ENCODE measurements at regions not wholly inside any gene's neighbourhood (a gene's known extent, or its start where the extent isn't known, plus 50 kb on each side); places are given as distances from the start of the nearest gene placed in this dataset.

- no peaks in the 10 kb centered on the region for H3K4me1 ChIP-seq
- H3K27ac ChIP-seq, result no peak overlapping the region
- H3K4me3 ChIP-seq, result no peak overlapping the region
- H3K36me3 ChIP-seq, result no peaks in the 10 kb centered on the region
- DNase-seq, result no peak
- intact Hi-C loops (cut with DNase I), result no loop called here
- H3K9me3 ChIP-seq, result no peaks in the 10 kb centered on the region
- H3K27me3 ChIP-seq, result no peaks in the 10 kb centered on the region
- TF ChIP-seq CTCF (IDR thresholded peaks at IDR 0.05) (no peak), POLR2A (IDR thresholded peaks at IDR 0.05) (no peak)
Observed at GRCh38 chr1:187763465-187763864, 934.7 kb downstream of the PLA2G4A start.

GRCh38 chr1:187763976-187764375, 935.2 kb downstream of the PLA2G4A start:
- intact Hi-C loops (cut with DNase I), result no loop called here
- TF ChIP-seq CTCF (IDR thresholded peaks at IDR 0.05), result no peak
- TF ChIP-seq POLR2A (IDR thresholded peaks at IDR 0.05), result no peak
- H3K9me3 ChIP-seq, result no peaks in the 10 kb centered on the region
- no peak overlapping the region for H3K4me3 ChIP-seq
- no peaks in the 10 kb centered on the region for H3K36me3 ChIP-seq
- WGBS, 2 donors, result 78 to 88% methylated on average over 4 of the region's 4 CpGs
- no peaks in the 10 kb centered on the region for H3K27me3 ChIP-seq
- no peak for DNase-seq
- no peaks in the 10 kb centered on the region for H3K4me1 ChIP-seq
- no peak overlapping the region for H3K27ac ChIP-seq

- Histone ChIP-seq H3K9me3 (no peaks in the 10 kb centered on the region), H3K27me3 (no peaks in the 10 kb centered on the region), H3K36me3 (no peaks in the 10 kb centered on the region), H3K27ac (no peak overlapping the region), H3K4me3 (no peak overlapping the region), H3K4me1 (no peaks in the 10 kb centered on the region)
- 49 to 61% methylated on average over 2 of the region's 2 CpGs for WGBS, 2 donors
- intact Hi-C loops (cut with DNase I), result no loop called here
- TF ChIP-seq POLR2A (IDR thresholded peaks at IDR 0.05) (no peak), CTCF (IDR thresholded peaks at IDR 0.05) (no peak)
- no peak for DNase-seq
Observed at GRCh38 chr1:187771396-187771795, 942.6 kb downstream of the PLA2G4A start.

GRCh38 chr1:187773168-187773567, 944.4 kb downstream of the PLA2G4A start:
- intact Hi-C loops (cut with DNase I), result no loop called here
- H3K27ac ChIP-seq, result no peak overlapping the region
- no peaks in the 10 kb centered on the region for H3K4me1 ChIP-seq
- no peak for TF ChIP-seq POLR2A (IDR thresholded peaks at IDR 0.05)
- no peak for TF ChIP-seq CTCF (IDR thresholded peaks at IDR 0.05)
- no peak for DNase-seq
- no peaks in the 10 kb centered on the region for H3K9me3 ChIP-seq
- H3K36me3 ChIP-seq, result no peaks in the 10 kb centered on the region
- H3K27me3 ChIP-seq, result no peaks in the 10 kb centered on the region
- 75 to 83% methylated on average over 5 of the region's 5 CpGs for WGBS, 2 donors
- H3K4me3 ChIP-seq, result no peak overlapping the region

GRCh38 chr1:187787736-187788135, 959.0 kb downstream of the PLA2G4A start:
- H3K36me3 ChIP-seq, result no peaks in the 10 kb centered on the region
- intact Hi-C loops (cut with DNase I), result no loop called here
- H3K4me1 ChIP-seq, result no peaks in the 10 kb centered on the region
- H3K4me3 ChIP-seq, result no peak overlapping the region
- H3K9me3 ChIP-seq, result no peaks in the 10 kb centered on the region
- TF ChIP-seq CTCF (IDR thresholded peaks at IDR 0.05) (no peak), POLR2A (IDR thresholded peaks at IDR 0.05) (no peak)
- H3K27ac ChIP-seq, result no peak overlapping the region
- no peaks in the 10 kb centered on the region for H3K27me3 ChIP-seq
- WGBS, 2 donors, result 57 to 63% methylated on average over 3 of the region's 3 CpGs
- no peak for DNase-seq

Data from esophagus squamous epithelium (tissue), 5 donors.